T-helper 2 cell treated with Interferon-gamma antibody and Interleukin-4, amounts not matched to agents 5 μg/mL and 100 μg/mL, for 36 hours (primary cell): ENCODE measurements at regions not wholly inside any gene's neighbourhood (a gene's known extent, or its start where the extent isn't known, plus 50 kb on each side); places are given as distances from the start of the nearest gene placed in this dataset.
"Not testable (repeated sequence)": the region's sequence is repeated elsewhere in the genome, so short reads cannot be mapped to it uniquely, and the experiment has no call there.

Experiments used
- DNase-seq: peaks from one replicate; pipeline ENCODE4 v3.0.0; 2021; ENCODE audit warnings: low spot score
- H3K27ac Mint-ChIP-seq: one replicate; pipeline ENCODE4 v1.8.0; 2021; ENCODE audit warnings: mild to moderate bottlenecking, mixed read lengths
- H3K27me3 Mint-ChIP-seq: one replicate; pipeline ENCODE4 v1.8.0; 2021; ENCODE audit warnings: low read depth, mixed read lengths
- H3K36me3 Mint-ChIP-seq: one replicate; pipeline ENCODE4 v1.8.0; 2021; ENCODE audit warnings: low read depth, mixed read lengths
- H3K4me1 Mint-ChIP-seq: one replicate; pipeline ENCODE4 v1.8.0; 2021; ENCODE audit warnings: low read depth, mixed read lengths
- H3K4me3 Mint-ChIP-seq: one replicate; pipeline ENCODE4 v1.8.0; 2022; ENCODE audit warnings: mild to moderate bottlenecking, moderate library complexity, mixed read lengths
- H3K9me3 Mint-ChIP-seq: one replicate; pipeline ENCODE4 v1.8.0; 2021; ENCODE audit warnings: mixed read lengths

DNA sequence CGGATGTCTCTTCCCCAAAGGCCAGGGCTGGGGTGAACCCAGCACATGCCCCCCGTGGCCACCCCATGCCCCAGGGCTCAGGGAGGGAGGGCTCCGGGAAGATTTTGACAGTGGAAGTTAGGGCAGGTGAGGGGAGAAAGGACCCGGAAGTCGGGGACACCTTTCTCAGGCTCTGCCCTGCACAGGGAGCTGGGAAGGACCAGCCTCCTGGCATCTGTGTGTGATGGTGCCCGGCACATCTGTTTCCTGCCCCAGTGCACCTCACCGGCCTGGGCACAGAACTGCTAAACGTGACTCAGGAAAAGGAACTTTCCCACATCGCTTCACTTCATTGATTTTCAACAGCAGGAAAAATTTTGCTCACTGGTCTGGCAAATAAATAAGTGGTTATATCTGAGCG, 141.1 kb upstream of the AFDN start:
- H3K27me3 Mint-ChIP-seq = peaks cover 61% of the 10 kb centered on the region
- H3K27ac Mint-ChIP-seq = no peak overlapping the region
- no peaks in the 10 kb centered on the region for H3K36me3 Mint-ChIP-seq
- no peaks in the 10 kb centered on the region for H3K4me1 Mint-ChIP-seq
- DNase-seq = no peak
- no peak overlapping the region for H3K4me3 Mint-ChIP-seq
- H3K9me3 Mint-ChIP-seq = peaks cover 5% of the 10 kb centered on the region

DNA sequence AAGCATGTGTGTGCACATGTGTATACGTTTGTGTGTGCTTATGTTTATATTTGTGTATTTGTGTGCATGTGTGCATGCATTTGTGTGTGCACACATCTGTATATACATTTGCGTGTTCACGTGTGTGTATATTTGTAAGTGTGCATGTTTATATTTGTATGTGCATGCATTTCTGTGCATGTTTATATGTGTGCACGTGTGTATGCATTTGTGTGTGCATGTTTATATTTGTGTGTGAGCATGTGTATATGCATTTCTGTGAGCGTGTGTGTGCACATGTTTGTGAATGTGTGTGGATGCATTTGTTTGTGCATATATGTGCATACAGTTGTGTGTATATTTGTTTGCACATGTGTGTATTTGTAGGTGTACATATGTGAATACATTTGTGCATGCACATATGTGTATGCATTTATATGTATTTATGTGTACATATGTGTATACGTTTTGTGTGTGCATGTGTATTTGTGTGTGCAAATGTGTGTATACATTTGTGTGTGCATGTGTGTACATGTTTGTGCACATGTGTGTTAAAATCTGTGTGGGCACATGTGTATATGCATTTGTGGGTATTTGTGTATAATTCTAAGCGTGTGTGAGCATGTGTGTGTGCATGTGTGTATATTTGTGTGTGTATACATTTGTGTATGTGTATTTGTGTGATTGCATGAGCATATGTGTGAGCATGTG, 140.4 kb upstream of the AFDN start:
- H3K27ac Mint-ChIP-seq = no peak overlapping the region
- peaks cover 5% of the 10 kb centered on the region for H3K9me3 Mint-ChIP-seq
- peaks cover 65% of the 10 kb centered on the region for H3K27me3 Mint-ChIP-seq
- no peak for DNase-seq
- no peak overlapping the region for H3K4me3 Mint-ChIP-seq
- no peaks in the 10 kb centered on the region for H3K36me3 Mint-ChIP-seq
- no peaks in the 10 kb centered on the region for H3K4me1 Mint-ChIP-seq

DNA sequence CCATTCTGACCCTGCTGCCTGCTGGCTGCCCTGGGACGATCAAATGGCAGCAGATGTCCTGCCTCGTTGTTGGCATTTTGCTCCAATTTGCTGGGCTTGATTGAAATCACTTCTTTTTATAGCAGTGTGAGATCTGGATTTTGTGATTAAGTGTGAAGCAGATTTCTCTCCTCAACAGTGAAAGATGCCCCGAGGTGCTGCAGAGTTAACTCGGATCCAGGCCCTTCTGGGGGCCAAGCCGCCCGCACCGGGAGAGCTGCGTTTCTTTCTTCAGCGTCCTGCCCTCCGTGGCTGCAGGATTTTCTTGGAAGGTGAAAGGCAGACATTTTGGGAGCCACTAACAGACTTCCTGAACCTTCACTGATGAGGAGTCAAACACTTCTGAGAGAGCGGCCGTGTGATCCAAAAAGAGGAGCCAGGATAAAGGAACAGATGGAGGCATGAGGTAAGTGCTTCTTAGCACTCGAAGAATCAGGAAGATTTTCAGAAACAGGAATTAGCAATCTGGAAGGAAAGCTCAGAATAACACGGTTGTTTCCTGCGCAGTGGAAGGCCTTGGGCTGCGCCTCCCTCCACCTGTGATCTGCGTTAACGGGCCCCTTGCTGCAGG, 139.5 kb upstream of the AFDN start:
- peaks cover 68% of the 10 kb centered on the region for H3K27me3 Mint-ChIP-seq
- no peak for DNase-seq
- H3K27ac Mint-ChIP-seq = no peak overlapping the region
- H3K4me1 Mint-ChIP-seq = no peaks in the 10 kb centered on the region
- peaks cover 5% of the 10 kb centered on the region for H3K9me3 Mint-ChIP-seq
- H3K36me3 Mint-ChIP-seq = no peaks in the 10 kb centered on the region
- H3K4me3 Mint-ChIP-seq = no peak overlapping the region

DNA sequence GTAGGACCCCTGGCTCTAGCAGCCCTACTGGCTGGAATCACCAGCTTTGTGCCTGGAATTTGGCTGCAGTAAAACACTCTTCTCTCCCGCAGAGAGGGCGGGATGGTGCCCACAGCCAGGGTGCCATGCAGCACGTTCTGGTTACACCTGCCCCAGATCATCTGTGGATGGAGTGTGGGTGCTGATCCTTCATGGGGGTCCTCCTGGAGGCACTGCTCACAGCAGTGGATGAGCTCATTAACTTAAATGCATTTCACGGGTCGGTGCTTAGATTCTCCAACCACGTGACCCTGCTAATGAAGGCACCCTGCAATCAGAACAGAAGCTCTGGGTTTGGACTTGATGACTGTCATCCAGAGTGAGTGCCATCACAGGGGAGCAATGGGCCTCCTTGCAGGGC, 138.6 kb upstream of the AFDN start:
- Mint-ChIP-seq H3K27me3 (peaks cover 69% of the 10 kb centered on the region), H3K27ac (no peak overlapping the region)

DNA sequence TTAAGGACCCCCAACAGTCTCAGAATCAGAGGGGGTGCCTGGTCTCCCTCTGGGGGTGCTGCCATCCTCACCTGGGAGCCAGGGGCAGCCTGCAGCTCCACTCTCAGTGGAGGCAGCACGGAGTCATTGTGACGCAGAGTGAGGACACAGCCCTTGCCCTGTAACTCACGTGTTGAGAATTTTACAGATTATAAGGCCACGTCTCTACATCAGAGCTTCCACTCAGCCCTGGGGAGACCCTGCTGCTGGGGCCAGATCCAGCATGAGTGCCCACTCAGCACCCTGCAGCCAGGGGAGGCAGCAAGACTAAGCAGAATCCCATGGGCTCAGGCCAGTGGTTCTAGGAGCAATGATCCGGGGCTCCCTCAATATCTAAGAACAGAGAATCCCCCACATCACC, 137.4 kb upstream of the AFDN start:
- Mint-ChIP-seq H3K4me1 (no peaks in the 10 kb centered on the region), H3K36me3 (no peaks in the 10 kb centered on the region), H3K9me3 (peaks cover 5% of the 10 kb centered on the region), H3K27me3 (peaks cover 73% of the 10 kb centered on the region), H3K27ac (no peak overlapping the region), H3K4me3 (no peak overlapping the region)
- DNase-seq = no peak

More for the DNA sequence above, 138.6 kb upstream of the AFDN start:
- H3K36me3 Mint-ChIP-seq = no peaks in the 10 kb centered on the region
- no peak overlapping the region for H3K4me3 Mint-ChIP-seq
- H3K9me3 Mint-ChIP-seq = peaks cover 5% of the 10 kb centered on the region
- no peaks in the 10 kb centered on the region for H3K4me1 Mint-ChIP-seq
- DNase-seq = no peak

DNA sequence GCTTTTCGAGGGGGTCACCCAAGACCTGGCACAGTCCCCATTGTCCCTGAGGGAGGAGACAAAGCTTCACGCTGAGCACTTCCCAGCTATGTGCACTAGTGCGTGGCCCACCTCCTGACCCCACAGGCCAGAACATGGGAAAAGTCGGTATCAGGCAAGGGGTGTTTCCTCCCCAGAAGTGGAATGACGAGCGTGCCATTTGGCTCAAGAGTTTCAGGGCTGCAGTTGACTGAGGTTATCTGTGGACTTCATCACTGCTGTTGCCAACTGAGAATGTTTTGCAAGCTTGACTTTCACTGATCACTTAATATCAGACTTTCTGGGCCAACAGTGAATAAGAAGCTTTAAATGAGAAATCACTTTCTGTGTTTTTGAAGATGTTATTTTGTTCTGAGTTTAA, 137.0 kb upstream of the AFDN start:
- no peak overlapping the region for H3K27ac Mint-ChIP-seq
- peaks cover 74% of the 10 kb centered on the region for H3K27me3 Mint-ChIP-seq
- H3K9me3 Mint-ChIP-seq = peaks cover 5% of the 10 kb centered on the region
- H3K36me3 Mint-ChIP-seq = no peaks in the 10 kb centered on the region
- no peak overlapping the region for H3K4me3 Mint-ChIP-seq
- no peaks in the 10 kb centered on the region for H3K4me1 Mint-ChIP-seq
- no peak for DNase-seq

DNA sequence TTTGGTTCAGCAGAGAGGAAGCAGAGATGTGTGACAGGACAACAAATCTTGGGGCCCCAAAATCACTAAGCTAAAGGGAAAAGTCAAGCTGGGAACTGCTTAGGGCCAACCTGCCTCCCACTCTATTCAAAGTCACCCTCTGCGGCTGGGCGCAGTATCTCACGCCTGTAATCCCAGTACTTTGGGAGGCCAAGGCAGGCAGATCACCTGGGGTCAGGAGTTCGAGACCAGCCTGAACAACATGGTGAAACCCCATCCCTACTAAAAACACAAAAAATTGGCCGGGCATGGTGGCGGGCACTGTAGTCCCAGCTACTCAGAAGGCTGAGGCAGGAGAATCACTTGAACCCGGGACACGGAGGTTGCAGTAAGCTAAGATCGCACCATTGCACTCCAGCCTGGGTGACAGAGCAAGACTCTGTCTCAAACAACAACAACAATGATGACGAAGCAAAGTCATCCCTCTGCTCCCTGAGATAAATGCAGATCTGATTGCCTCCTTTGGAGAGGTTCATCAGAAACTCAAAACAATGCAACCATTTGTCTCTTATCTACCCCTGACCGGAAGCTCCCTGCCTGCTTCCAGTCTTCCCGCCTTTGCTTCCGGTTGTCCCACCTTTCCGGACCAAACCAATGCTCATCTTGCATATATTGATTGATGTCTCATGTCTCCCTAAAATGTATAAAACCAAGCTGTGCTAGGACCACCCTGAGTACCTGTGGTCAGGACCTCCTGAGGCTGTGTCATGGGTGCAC, 136.4 kb upstream of the AFDN start:
- H3K4me1 Mint-ChIP-seq, H3K27ac Mint-ChIP-seq, H3K36me3 Mint-ChIP-seq, H3K4me3 Mint-ChIP-seq, DNase-seq, H3K9me3 Mint-ChIP-seq: not testable (repeated sequence)
- peaks cover 72% of the 10 kb centered on the region for H3K27me3 Mint-ChIP-seq

DNA sequence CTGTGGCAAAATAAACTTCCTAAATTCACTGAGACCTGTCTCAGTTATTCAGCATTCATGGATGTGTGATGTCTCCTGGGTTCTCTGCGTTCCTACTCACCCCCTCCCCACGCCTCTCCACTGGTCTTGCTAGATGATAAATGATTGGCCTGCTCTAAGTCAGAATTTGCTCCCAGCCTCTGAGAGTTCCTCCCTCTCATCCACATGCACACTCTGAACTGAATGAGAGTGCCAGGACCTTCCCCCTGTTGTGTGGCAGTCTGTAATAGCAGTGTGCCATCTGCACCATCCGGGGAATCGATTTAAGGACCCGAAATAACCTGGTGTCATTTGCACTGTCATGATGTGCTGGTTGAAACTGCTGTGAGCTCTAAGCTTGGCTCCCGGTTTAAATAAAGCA, 135.8 kb upstream of the AFDN start:
- Mint-ChIP-seq H3K36me3 (no peaks in the 10 kb centered on the region), H3K4me1 (no peaks in the 10 kb centered on the region), H3K27ac (no peak overlapping the region), H3K9me3 (peaks cover 5% of the 10 kb centered on the region), H3K4me3 (no peak overlapping the region), H3K27me3 (peaks cover 66% of the 10 kb centered on the region)
- DNase-seq = no peak

DNA sequence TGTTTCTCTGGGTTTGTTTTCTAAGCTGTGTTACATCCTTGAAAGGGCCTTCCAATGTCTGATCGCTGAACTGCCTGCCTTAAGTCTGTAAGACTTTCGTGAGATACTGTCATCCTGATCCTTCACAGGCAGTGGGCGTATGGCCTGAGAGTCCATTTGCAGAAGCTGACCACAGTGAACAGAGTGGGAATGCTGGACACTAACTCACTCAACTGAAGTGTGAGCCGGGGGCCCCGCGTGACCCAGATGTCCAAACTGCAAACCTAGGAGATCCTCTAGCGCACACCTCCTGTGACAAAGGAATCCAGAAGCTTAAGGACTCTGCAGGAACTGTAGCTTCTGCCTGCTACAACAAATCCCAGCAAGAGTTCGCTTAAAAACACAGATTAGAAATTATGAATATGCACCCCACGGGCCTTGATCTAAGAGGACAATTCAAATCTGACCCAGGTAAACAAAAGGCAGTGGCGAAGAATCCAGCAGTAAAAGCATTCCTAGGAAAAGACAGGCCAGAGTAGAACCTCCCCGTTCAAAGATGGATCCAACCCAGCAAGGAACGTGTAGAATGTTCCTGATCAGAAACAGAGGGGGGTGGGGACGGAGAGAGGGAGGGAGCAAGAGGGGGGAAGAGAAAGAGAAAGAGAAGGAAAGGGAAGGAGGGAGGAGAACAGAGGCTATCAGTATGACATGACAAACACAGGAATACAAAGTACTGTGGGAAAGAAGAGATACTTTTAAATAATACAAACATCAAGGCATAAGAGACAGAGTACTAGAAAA, 135.0 kb upstream of the AFDN start:
- Mint-ChIP-seq H3K4me3 (no peak overlapping the region), H3K9me3 (peaks cover 2% of the 10 kb centered on the region), H3K4me1 (no peaks in the 10 kb centered on the region), H3K27ac (no peak overlapping the region), H3K27me3 (peaks cover 69% of the 10 kb centered on the region), H3K36me3 (no peaks in the 10 kb centered on the region)
- no peak for DNase-seq

DNA sequence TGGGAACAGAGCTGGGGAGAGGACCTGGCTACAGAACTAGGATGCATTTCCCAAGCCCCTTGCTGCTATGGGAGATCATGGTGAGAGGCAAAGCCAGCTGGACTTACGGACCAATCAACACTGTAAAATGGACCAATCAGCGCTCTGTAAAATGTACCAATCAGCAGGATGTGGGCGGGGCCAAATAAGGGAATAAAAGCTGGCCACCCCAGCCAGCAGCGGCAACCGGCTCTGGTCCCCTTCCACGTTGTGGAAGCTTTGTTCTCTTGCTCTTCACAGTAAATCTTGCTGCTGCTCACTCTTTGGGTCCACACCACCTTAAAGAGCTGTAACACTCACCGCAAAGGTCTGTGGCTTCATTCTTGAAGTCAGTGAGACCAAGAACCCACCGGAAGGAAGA, 133.2 kb upstream of the AFDN start:
- H3K36me3 Mint-ChIP-seq, DNase-seq, H3K4me1 Mint-ChIP-seq, H3K27ac Mint-ChIP-seq, H3K9me3 Mint-ChIP-seq, H3K4me3 Mint-ChIP-seq: not testable (repeated sequence)
- peaks cover 63% of the 10 kb centered on the region for H3K27me3 Mint-ChIP-seq

DNA sequence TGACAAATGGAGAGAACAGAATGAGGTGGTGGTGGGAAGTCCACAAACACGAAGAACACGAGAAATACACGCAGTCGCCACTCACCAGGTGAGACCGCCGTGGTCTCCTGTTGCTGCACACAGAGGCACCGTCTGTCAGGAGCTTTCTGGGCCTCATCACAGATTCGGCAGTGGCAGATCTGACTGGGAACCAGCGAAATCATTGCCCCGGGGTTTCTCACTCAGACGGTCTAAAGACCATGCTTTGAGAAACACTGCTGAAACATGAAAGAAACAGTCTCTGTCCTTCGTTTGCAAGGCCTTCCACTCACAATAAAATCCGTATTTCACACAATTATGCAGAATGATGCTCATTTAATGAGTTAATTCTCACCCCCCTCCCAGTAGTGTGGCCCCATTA, 130.9 kb upstream of the AFDN start:
- peaks cover 62% of the 10 kb centered on the region for H3K27me3 Mint-ChIP-seq
- no peak for DNase-seq
- H3K4me3 Mint-ChIP-seq = no peak overlapping the region
- no peak overlapping the region for H3K27ac Mint-ChIP-seq
- no peaks in the 10 kb centered on the region for H3K36me3 Mint-ChIP-seq
- peaks cover 20% of the 10 kb centered on the region for H3K4me1 Mint-ChIP-seq
- no peaks in the 10 kb centered on the region for H3K9me3 Mint-ChIP-seq

DNA sequence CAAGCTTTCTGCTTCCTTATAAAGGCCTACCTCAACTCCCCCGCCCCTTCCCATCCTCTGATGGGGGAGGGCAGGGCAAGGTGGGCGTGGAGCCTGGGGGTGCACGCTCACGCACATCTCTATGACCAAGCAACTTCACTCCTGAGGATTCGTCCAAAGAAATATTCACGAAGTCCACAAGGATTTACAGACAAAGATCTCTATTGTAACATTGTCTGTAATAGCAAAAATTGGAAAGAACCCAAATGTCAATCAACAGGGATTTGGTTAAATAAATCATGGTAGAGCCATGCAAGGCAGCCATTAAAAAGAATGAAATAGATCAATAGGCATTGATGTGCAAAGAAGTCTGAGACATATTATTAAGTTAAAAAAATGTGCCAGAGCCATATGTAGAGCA, 130.4 kb upstream of the AFDN start:
- Mint-ChIP-seq H3K27me3 (peaks cover 62% of the 10 kb centered on the region), H3K4me3 (no peak overlapping the region), H3K27ac (no peak overlapping the region), H3K36me3 (no peaks in the 10 kb centered on the region), H3K4me1 (peaks cover 20% of the 10 kb centered on the region), H3K9me3 (no peaks in the 10 kb centered on the region)
- DNase-seq = no peak

DNA sequence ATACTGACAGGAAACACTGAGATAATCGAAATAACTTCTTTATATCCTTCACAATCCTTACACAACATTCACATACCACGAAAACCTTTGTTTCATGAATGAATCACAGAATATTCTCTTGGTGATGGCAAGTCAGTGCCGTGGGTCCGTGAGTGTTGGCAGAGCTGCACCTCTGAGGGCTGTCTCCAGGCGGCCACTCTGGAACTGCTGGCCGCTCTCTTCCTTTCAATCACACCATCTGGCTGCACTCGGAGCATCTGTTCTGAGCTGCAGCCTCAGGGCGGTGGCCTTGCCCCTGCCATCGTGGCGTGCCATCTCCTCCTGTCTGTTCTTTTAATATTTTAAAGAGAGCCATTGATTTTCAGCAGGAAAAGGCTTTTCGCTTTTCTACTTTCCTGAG, 129.4 kb upstream of the AFDN start:
- H3K27ac Mint-ChIP-seq = no peak overlapping the region
- no peaks in the 10 kb centered on the region for H3K36me3 Mint-ChIP-seq
- H3K4me3 Mint-ChIP-seq = no peak overlapping the region
- no peaks in the 10 kb centered on the region for H3K9me3 Mint-ChIP-seq
- H3K27me3 Mint-ChIP-seq = peaks cover 58% of the 10 kb centered on the region
- peaks cover 20% of the 10 kb centered on the region for H3K4me1 Mint-ChIP-seq
- DNase-seq = no peak

DNA sequence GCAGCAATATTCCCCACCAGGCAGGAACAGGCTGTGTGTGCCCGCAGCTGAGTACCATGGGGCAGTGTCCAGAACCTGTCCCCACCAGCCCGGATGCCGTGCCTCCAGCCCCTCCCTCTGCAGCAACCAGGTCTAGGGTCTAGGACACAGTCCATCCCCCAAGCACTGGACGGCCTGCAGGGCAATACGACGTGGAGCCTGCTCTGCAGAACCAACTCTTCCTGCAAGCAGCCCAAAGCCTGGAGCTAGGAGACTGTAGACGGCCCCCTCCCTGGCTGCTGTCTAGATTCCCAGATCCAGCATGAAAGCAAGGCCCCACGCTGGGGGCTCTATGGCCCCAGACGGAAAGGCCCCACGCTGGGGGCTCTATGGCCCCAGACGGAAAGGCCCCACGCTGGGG, 128.2 kb upstream of the AFDN start:
- Mint-ChIP-seq H3K36me3 (no peaks in the 10 kb centered on the region), H3K4me3 (no peak overlapping the region)

More for the DNA sequence above, 128.2 kb upstream of the AFDN start:
- Mint-ChIP-seq H3K27me3 (peaks cover 60% of the 10 kb centered on the region), H3K9me3 (no peaks in the 10 kb centered on the region), H3K27ac (no peak overlapping the region), H3K4me1 (peaks cover 20% of the 10 kb centered on the region)
- no peak for DNase-seq
